Coronary artery (tissue), 2 donors: ENCODE measurements at regions not wholly inside any gene's neighbourhood (a gene's known extent, or its start where the extent isn't known, plus 50 kb on each side); places are given as distances from the start of the nearest gene placed in this dataset.

ENCODE experiments used
- DNase-seq: peaks from one replicate; pipeline ENCODE4 v3.0.0-alpha.2; 2017; ENCODE audit warnings: low spot score
- H3K27ac ChIP-seq, 2 donors: fragments of 200-600 bp; sonication (generic); one replicate each; pipeline ENCODE4 v1.5.1; 2016 to 2019
- H3K4me3 ChIP-seq: fragments of 200-600 bp; sonication (generic); 2 replicates; pipeline ENCODE4 v1.5.1; 2016; ENCODE audit warnings: mild to moderate bottlenecking, moderate library complexity
- TF ChIP-seq, protein P1 (sequence below): fragments of 200-600 bp; sonication (generic); IDR thresholded peaks from one replicate; pipeline ENCODE4 v1.5.1; 2019; ENCODE audit warnings: antibody characterized with exemption

DNA sequence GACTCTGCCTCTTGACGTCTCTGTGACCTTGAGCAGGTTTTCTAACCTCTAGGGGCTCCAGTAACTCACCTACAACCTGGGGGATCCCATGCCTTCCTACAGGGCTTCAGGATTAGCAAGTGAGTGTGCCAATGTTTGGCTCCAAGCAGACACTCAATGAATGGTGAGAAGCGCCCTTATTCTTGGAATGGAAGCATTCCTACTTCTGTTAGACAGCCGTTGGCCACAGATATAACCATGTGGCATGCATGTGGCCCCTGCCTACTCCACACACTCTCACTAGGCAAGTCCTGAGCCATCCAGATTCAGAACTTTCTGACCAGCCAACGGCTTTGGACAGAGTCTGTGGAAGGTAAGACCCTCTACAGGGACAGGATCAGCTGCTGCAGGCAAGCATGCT, 108.9 kb upstream of the LYZL2 start:
- H3K4me3 ChIP-seq = no peak overlapping the region
- DNase-seq = no peak
- TF ChIP-seq, protein P1, sequence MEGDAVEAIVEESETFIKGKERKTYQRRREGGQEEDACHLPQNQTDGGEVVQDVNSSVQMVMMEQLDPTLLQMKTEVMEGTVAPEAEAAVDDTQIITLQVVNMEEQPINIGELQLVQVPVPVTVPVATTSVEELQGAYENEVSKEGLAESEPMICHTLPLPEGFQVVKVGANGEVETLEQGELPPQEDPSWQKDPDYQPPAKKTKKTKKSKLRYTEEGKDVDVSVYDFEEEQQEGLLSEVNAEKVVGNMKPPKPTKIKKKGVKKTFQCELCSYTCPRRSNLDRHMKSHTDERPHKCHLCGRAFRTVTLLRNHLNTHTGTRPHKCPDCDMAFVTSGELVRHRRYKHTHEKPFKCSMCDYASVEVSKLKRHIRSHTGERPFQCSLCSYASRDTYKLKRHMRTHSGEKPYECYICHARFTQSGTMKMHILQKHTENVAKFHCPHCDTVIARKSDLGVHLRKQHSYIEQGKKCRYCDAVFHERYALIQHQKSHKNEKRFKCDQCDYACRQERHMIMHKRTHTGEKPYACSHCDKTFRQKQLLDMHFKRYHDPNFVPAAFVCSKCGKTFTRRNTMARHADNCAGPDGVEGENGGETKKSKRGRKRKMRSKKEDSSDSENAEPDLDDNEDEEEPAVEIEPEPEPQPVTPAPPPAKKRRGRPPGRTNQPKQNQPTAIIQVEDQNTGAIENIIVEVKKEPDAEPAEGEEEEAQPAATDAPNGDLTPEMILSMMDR = no peak
- H3K27ac ChIP-seq = no peak overlapping the region

DNA sequence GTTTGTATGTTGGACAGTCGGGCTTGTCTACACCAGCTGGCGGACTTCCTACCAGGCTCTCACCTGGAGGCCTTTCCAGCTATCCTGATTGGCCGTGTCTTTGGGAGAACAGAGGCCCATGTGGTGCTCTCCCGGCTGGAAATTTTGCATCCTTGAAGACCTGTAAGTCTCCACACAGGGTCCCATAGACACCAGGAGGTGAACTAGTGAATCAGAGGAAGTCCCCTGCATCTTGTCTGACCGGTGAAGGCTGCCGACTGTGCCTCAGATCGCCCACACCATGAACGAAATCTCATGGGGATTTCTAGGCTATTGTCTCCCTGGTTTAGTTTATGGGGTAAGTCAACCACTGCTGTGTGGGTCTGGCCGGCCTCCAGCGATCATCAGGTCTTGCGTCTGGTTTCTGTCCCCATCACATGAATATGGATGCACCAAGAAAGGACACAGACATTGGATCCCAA, 108.4 kb upstream of the LYZL2 start:
- no peak for DNase-seq
- Histone ChIP-seq H3K27ac (peak overlapping the region; percentile 30 to 57), H3K4me3 (no peak overlapping the region)
- TF ChIP-seq, protein P1 = no peak

DNA sequence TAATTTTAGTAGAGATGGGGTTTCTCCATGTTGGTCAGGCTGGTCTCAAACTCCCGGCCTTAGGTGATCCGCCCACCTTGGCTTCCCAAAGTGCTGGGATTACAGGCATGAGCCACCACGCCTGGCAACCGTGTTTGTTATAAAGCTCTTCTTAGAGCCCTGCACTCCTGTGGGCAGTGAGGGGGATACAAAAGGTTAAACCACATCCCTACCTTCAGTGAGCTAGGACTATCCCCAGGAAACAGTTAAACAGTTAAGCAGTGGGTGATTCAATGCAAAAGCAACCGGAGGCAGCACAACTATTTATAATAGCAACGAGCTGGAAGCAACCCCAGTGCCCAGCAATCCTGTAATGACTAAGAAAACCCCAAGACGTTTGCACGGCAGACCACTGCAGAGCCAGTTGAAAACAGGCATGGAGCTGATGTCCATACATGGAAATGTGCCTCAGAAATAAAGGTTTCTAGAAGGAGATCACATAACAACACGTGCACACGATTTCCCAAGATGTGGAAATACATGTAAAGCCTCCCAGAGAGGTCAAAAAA, 107.2 kb upstream of the LYZL2 start:
- H3K27ac ChIP-seq = peak overlapping the region; percentile 39 to 74
- DNase-seq = peak; percentile 87
- H3K4me3 ChIP-seq = no peak overlapping the region
- TF ChIP-seq, protein P1 = no peak

DNA sequence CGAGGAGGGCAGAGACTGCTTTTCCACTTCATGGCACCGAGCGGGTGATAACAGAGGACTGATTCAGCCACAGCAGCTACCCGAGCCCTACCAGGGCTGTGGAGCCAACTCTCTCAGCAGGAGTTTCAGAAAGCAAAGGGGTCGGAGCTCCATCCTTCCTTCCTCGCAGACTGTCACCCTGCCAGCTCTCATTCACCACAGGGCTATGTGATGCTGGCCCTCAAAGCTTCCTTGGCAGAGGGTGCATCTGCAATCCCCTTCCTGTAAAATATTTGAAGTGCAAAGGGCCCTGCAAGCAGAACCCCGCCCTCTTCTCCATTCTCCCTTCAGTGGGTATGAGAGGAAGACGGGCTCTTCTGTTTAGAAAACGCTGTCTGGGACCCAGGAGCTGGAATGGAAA, 105.3 kb upstream of the LYZL2 start:
- TF ChIP-seq, protein P1 = no peak
- no peak for DNase-seq
- Histone ChIP-seq H3K27ac (no peak overlapping the region), H3K4me3 (no peak overlapping the region)

DNA sequence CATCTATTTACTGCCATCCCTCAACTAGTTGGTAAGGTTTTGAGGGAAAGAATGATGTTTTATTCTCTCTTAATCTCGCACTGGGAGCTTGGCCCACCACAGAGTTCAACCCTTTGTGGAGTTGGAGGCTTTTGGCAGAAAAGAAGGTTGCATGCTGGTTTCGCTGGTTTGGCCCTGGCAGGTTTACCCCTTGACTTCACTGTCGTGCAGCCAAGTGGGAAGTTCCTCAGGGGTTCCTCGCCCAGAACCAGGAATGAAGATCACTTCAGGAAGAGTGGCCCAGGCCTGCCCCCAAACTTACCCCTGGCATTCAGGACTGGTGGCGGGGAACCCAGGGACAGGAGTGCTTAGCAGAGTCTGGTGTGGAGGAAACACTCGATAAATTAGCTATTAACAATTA, 103.1 kb upstream of the LYZL2 start:
- Histone ChIP-seq H3K27ac (no peak overlapping the region), H3K4me3 (no peak overlapping the region)
- no peak for DNase-seq
- TF ChIP-seq, protein P1 = no peak

DNA sequence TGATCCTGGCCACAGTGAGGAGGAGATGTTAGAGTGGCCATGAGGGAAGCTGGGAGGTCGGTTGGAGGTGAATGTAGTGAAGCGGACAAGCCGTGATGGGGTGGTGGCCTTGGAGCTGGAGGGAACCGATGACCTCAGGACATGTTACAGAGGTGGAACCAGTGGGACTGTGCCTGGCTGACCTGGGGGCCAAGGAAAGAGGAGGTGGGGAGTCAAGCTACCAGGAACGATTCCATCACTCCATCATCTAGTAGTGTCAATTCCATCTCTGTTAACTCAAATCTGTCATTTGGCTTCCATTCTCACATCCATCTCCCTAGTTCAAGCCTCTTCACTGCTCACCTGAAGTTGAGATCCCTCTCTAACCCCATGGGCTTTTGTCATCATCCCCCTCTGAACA, 102.4 kb upstream of the LYZL2 start:
- Histone ChIP-seq H3K27ac (no peak overlapping the region), H3K4me3 (no peak overlapping the region)
- TF ChIP-seq, protein P1 = no peak
- DNase-seq = no peak

DNA sequence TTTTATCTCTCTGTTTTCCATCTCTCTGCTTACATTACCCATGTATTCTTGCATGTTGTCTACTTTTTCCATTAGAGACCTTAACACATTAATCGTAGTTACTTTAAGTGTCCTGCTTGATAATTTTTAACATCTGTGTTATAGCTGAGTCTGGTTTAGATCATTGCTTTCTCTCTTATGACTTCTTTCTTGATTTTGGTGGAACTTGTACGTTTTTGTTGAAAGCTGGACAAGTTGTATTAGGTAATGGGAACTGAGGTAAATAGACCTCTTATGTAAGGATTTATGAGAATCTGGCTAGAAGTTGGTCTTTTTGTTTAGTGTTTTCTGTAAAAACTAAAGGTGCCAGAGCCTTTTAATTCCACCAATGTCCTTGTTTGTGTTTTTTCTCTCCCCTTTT, 100.8 kb upstream of the LYZL2 start:
- H3K4me3 ChIP-seq = no peak overlapping the region
- TF ChIP-seq, protein P1 = no peak
- H3K27ac ChIP-seq = no peak overlapping the region
- no peak for DNase-seq
